Smooth muscle cell (in vitro differentiated cells): ENCODE measurements at regions not wholly inside any gene's neighbourhood (a gene's known extent, or its start where the extent isn't known, plus 50 kb on each side); places are given as distances from the start of the nearest gene placed in this dataset.

ENCODE experiments used
- DNase-seq: peaks from one replicate; lab custom pipeline; 2025; ENCODE audit not compliant: unreplicated experiment; lab: John Stamatoyannopoulos, UW
- H2AFZ ChIP-seq: fragments of 200-600 bp; sonication (generic); 2 replicates; pipeline ENCODE4 v1.6.0; 2016; ENCODE audit warnings: antibody characterized with exemption, low read depth, mild to moderate bottlenecking
- H3F3A ChIP-seq: fragments of 200-600 bp; sonication (generic); 2 replicates; pipeline ENCODE4 v1.6.0; 2017; ENCODE audit warnings: antibody characterized with exemption, low read depth
- H3K27ac ChIP-seq: fragments of 200-600 bp; sonication (generic); 2 replicates; pipeline ENCODE4 v1.5.1; 2016; ENCODE audit warnings: low read depth, mild to moderate bottlenecking
- H3K27me3 ChIP-seq: fragments of 200-600 bp; sonication (generic); 2 replicates; pipeline ENCODE4 v1.6.1; 2016; ENCODE audit warnings: low read depth, mild to moderate bottlenecking
- H3K36me3 ChIP-seq: fragments of 200-600 bp; sonication (generic); 2 replicates; pipeline ENCODE4 v1.5.1; 2016; ENCODE audit warnings: low read depth
- H3K4me1 ChIP-seq: fragments of 200-600 bp; sonication (generic); 2 replicates; pipeline ENCODE4 v1.5.1; 2016; ENCODE audit warnings: low read depth
- H3K4me2 ChIP-seq: fragments of 200-600 bp; sonication (generic); 2 replicates; pipeline ENCODE4 v1.6.0; 2016; ENCODE audit warnings: mild to moderate bottlenecking
- H3K4me3 ChIP-seq: fragments of 200-600 bp; sonication (generic); 2 replicates; pipeline ENCODE4 v1.5.1; 2016; ENCODE audit warnings: mild to moderate bottlenecking
- H3K79me2 ChIP-seq: fragments of 200-600 bp; sonication (generic); 2 replicates; pipeline ENCODE4 v1.6.0; 2016; ENCODE audit warnings: low read depth, mild to moderate bottlenecking
- H3K9ac ChIP-seq: fragments of 200-600 bp; sonication (generic); 2 replicates; pipeline ENCODE4 v1.6.0; 2016; ENCODE audit warnings: low read depth
- H3K9me3 ChIP-seq: fragments of 200-600 bp; sonication (generic); replicated peaks from 2 replicates; pipeline ENCODE4 v1.5.1; 2016; ENCODE audit warnings: low read depth
- H4K20me1 ChIP-seq: fragments of 200-600 bp; sonication (generic); 2 replicates; pipeline ENCODE4 v1.6.0; 2016; ENCODE audit warnings: low read depth
- CTCF ChIP-seq: fragments of 200-600 bp; sonication (generic); IDR thresholded peaks from 2 replicates; pipeline ENCODE4 v1.5.1; 2017; ENCODE audit warnings: borderline replicate concordance, mild to moderate bottlenecking, antibody characterized with exemption; ENCODE audit not compliant: insufficient read depth, poor library complexity, severe bottlenecking
- WGBS: methylation state at CpG from one replicate; pipeline ENCODE4 v1.1.7; 2016; ENCODE audit warnings: low lambda C conversion rate; 5-methylcytosine and 5-hydroxymethylcytosine counted together

- Histone ChIP-seq H4K20me1 (no peaks in the 10 kb centered on the region), H3K9me3 (no peaks in the 10 kb centered on the region), H3K9ac (no peak overlapping the region), H3K36me3 (no peaks in the 10 kb centered on the region), H3K4me2 (no peak overlapping the region), H3K79me2 (no peaks in the 10 kb centered on the region), H2AFZ (no peak overlapping the region), H3K4me3 (no peak overlapping the region), H3F3A (no peaks in the 10 kb centered on the region), H3K4me1 (no peaks in the 10 kb centered on the region), H3K27me3 (no peaks in the 10 kb centered on the region), H3K27ac (no peak overlapping the region)
- TF ChIP-seq CTCF: no peak
- no peak for DNase-seq
- WGBS: 91% methylated on average over 3 of the region's 3 CpGs
Measured at GRCh38 chr4:181845617-181846016, 397.6 kb upstream of the TENM3 start.

- Histone ChIP-seq H3K4me2 (no peak overlapping the region), H3K9ac (no peak overlapping the region), H2AFZ (no peak overlapping the region), H3K27me3 (no peaks in the 10 kb centered on the region), H3K4me3 (no peak overlapping the region), H3K4me1 (no peaks in the 10 kb centered on the region), H3K27ac (no peak overlapping the region), H3F3A (no peaks in the 10 kb centered on the region), H3K79me2 (no peaks in the 10 kb centered on the region), H3K36me3 (no peaks in the 10 kb centered on the region), H4K20me1 (no peaks in the 10 kb centered on the region), H3K9me3 (no peaks in the 10 kb centered on the region)
- WGBS: 78% methylated on average over 4 of the region's 4 CpGs
- TF ChIP-seq CTCF: no peak
- no peak for DNase-seq
Measured at GRCh38 chr4:181846934-181847333, 396.3 kb upstream of the TENM3 start.

GRCh38 chr4:181848357-181848756 lies 394.8 kb upstream of the TENM3 start:
- Histone ChIP-seq H3K27me3 (no peaks in the 10 kb centered on the region), H2AFZ (no peak overlapping the region), H3K4me2 (no peak overlapping the region), H4K20me1 (no peaks in the 10 kb centered on the region), H3K4me1 (no peaks in the 10 kb centered on the region), H3K36me3 (no peaks in the 10 kb centered on the region), H3K79me2 (no peaks in the 10 kb centered on the region), H3K9me3 (no peaks in the 10 kb centered on the region), H3K4me3 (no peak overlapping the region), H3K9ac (no peak overlapping the region), H3K27ac (no peak overlapping the region), H3F3A (no peaks in the 10 kb centered on the region)
- no peak for DNase-seq
- WGBS: 90% methylated on average over 6 of the region's 6 CpGs
- TF ChIP-seq CTCF: no peak

GRCh38 chr4:181849472-181849871 lies 393.7 kb upstream of the TENM3 start:
- Histone ChIP-seq H3K27me3 (no peaks in the 10 kb centered on the region), H3K4me1 (no peaks in the 10 kb centered on the region), H3K4me3 (no peak overlapping the region), H3K9ac (no peak overlapping the region), H4K20me1 (no peaks in the 10 kb centered on the region), H3K9me3 (no peaks in the 10 kb centered on the region), H3K36me3 (no peaks in the 10 kb centered on the region), H3F3A (no peaks in the 10 kb centered on the region), H3K4me2 (no peak overlapping the region), H2AFZ (no peak overlapping the region), H3K27ac (no peak overlapping the region), H3K79me2 (no peaks in the 10 kb centered on the region)
- 62% methylated on average over 2 of the region's 2 CpGs for WGBS
- TF ChIP-seq CTCF: no peak
- DNase-seq: no peak
